A673 (cell line): ENCODE measurements at regions not wholly inside any gene's neighbourhood (a gene's known extent, or its start where the extent isn't known, plus 50 kb on each side); places are given as distances from the start of the nearest gene placed in this dataset.
"Not testable (repeated sequence)": the region's sequence is repeated elsewhere in the genome, so short reads cannot be mapped to it uniquely, and the experiment has no call there.

Source experiments
- BruUV-seq: library from RNA; stranded (reverse); fragments of 400-500 nt; replicated peaks from 2 replicates; lab custom pipeline; 2021; lab: Mats Ljungman, UMichigan
- CTCF ChIA-PET: fragments of 300-600 bp; sonication (Branson Sonifier 250); formaldehyde crosslinking; loops from one replicate; lab custom pipeline; 2022; ENCODE audit warnings: antibody characterized with exemption; lab: Charles Lee
- POLR2A ChIA-PET: fragments of 300-600 bp; sonication (Branson Sonifier 250); formaldehyde crosslinking; loops from one replicate; lab custom pipeline; 2022; ENCODE audit warnings: antibody characterized with exemption; ENCODE audit not compliant: low non-redundant PET; lab: Charles Lee
- DNase-seq: peaks from one replicate; pipeline ENCODE4 v3.0.0-alpha.2; 2015; ENCODE audit warnings: low spot score
- H3K27ac ChIP-seq: fragments of 200-600 bp; sonication (generic); 2 replicates; pipeline ENCODE4 v1.5.1; 2016; ENCODE audit warnings: mixed run types, low read depth, mild to moderate bottlenecking, mixed read lengths, antibody characterized with exemption, low read length; ENCODE audit not compliant: poor library complexity, severe bottlenecking
- H3K27me3 ChIP-seq: fragments of 200-600 bp; sonication (generic); replicated peaks from 2 replicates; pipeline ENCODE4 v1.6.1; 2017; ENCODE audit warnings: mixed run types, low read depth, mild to moderate bottlenecking, mixed read lengths, antibody characterized with exemption, low read length; ENCODE audit not compliant: insufficient read depth, poor library complexity
- H3K36me3 ChIP-seq: fragments of 200-600 bp; sonication (generic); 2 replicates; pipeline ENCODE4 v1.6.1; 2016; ENCODE audit warnings: mixed run types, mild to moderate bottlenecking, mixed read lengths, antibody characterized with exemption, low read length; ENCODE audit not compliant: insufficient read depth, poor library complexity, severe bottlenecking
- H3K4me1 ChIP-seq: fragments of 200-600 bp; sonication (generic); 2 replicates; pipeline ENCODE4 v1.6.1; 2017; ENCODE audit warnings: mixed run types, mild to moderate bottlenecking, mixed read lengths, antibody characterized with exemption, low read length; ENCODE audit not compliant: insufficient read depth, poor library complexity, severe bottlenecking
- H3K4me3 ChIP-seq: fragments of 200-600 bp; sonication (generic); 2 replicates; pipeline ENCODE4 v1.5.1; 2016; ENCODE audit warnings: low read depth, mixed run types, mild to moderate bottlenecking, mixed read lengths, low read length; ENCODE audit not compliant: poor library complexity, severe bottlenecking
- H3K9me3 ChIP-seq: fragments of 200-600 bp; sonication (generic); 2 replicates; pipeline ENCODE4 v1.6.1; 2016; ENCODE audit warnings: mixed run types, low read depth, mild to moderate bottlenecking, mixed read lengths, antibody characterized with exemption, low read length; ENCODE audit not compliant: poor library complexity, severe bottlenecking
- EZH2 ChIP-seq: fragments of 200-600 bp; sonication (generic); IDR thresholded peaks from 2 replicates; pipeline ENCODE4 v1.6.1; 2017; ENCODE audit warnings: borderline replicate concordance, low read depth, mild to moderate bottlenecking, mixed read lengths, antibody characterized with exemption, low read length; ENCODE audit not compliant: poor library complexity, severe bottlenecking
- intact Hi-C: fragments of 100-400 bp; cut with micrococcal nuclease; formaldehyde crosslinking; loops from one replicate; pipeline ENCODE4 v1.10.0; 2022; ENCODE audit not compliant: unreplicated experiment
- TF ChIP-seq, protein P1 (sequence below): fragments of 300-800, 200-600 bp; sonication (generic); conservative IDR thresholded peaks from 2 replicates; pipeline ENCODE4 v1.5.1; 2017; ENCODE audit warnings: low read depth, mild to moderate bottlenecking, antibody characterized with exemption, low read length, moderate library complexity, mixed read lengths

DNA sequence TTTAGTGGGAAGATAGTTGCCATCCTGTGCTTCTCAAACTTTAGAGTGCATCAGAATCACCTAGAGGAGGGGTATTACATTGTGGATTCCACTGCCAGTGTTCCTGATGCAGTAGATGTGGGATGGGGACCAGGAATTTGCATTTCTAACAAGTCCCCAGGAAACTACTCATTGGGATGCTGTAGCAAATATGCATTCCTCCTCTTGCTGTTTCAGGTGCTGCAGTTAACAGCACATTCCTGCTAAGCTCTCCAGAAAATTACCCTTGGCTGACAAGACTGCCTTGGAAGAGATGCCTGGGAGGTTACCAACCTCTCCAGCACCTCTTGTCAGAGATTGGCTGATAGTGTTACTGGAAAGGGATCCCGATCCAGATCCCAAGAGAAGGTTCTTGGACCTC lies 270.5 kb downstream of the OSTF1 start:
- DNase-seq, result no peak
- intact Hi-C loops, result no loop called here
- H3K4me1 ChIP-seq, result no peaks in the 10 kb centered on the region
- no peaks in the 10 kb centered on the region for H3K27me3 ChIP-seq
- BruUV-seq, result no TSS peak
- no peaks in the 10 kb centered on the region for H3K36me3 ChIP-seq
- no peak for TF ChIP-seq EZH2
- CTCF ChIA-PET, result no interaction called here
- no peak overlapping the region for H3K27ac ChIP-seq
- POLR2A ChIA-PET, result no interaction called here
- peaks cover 14% of the 10 kb centered on the region for H3K9me3 ChIP-seq
- H3K4me3 ChIP-seq, result no peak overlapping the region

DNA sequence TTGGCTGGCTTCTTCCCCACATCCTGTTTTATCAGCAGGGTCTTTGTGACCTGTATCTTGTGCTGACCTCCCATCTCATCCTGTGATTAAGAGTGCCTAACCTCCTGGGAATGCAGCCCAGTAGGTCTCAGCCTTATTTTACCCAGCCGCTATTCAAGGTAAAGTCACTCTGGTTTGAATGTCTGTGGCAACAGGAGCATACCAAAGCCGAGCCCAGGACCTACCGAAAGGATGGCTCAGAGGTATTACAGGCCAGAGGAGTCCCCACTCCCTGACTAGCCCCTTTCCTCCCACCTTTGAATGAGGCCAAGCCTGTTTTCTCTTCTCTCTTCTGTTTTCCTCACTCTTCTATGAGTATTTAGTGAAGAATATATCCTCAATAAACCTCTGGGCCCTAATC lies 271.3 kb downstream of the OSTF1 start:
- no peak overlapping the region for H3K4me3 ChIP-seq
- POLR2A ChIA-PET, result no interaction called here
- DNase-seq, result no peak
- TF ChIP-seq, protein P1, sequence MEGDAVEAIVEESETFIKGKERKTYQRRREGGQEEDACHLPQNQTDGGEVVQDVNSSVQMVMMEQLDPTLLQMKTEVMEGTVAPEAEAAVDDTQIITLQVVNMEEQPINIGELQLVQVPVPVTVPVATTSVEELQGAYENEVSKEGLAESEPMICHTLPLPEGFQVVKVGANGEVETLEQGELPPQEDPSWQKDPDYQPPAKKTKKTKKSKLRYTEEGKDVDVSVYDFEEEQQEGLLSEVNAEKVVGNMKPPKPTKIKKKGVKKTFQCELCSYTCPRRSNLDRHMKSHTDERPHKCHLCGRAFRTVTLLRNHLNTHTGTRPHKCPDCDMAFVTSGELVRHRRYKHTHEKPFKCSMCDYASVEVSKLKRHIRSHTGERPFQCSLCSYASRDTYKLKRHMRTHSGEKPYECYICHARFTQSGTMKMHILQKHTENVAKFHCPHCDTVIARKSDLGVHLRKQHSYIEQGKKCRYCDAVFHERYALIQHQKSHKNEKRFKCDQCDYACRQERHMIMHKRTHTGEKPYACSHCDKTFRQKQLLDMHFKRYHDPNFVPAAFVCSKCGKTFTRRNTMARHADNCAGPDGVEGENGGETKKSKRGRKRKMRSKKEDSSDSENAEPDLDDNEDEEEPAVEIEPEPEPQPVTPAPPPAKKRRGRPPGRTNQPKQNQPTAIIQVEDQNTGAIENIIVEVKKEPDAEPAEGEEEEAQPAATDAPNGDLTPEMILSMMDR, result no peak
- no peak for TF ChIP-seq EZH2
- peaks cover 14% of the 10 kb centered on the region for H3K9me3 ChIP-seq
- intact Hi-C loops, result no loop called here
- H3K4me1 ChIP-seq, result no peaks in the 10 kb centered on the region
- no TSS peak for BruUV-seq
- CTCF ChIA-PET, result no interaction called here
- H3K27ac ChIP-seq, result no peak overlapping the region
- H3K36me3 ChIP-seq, result no peaks in the 10 kb centered on the region
- H3K27me3 ChIP-seq, result no peaks in the 10 kb centered on the region

DNA sequence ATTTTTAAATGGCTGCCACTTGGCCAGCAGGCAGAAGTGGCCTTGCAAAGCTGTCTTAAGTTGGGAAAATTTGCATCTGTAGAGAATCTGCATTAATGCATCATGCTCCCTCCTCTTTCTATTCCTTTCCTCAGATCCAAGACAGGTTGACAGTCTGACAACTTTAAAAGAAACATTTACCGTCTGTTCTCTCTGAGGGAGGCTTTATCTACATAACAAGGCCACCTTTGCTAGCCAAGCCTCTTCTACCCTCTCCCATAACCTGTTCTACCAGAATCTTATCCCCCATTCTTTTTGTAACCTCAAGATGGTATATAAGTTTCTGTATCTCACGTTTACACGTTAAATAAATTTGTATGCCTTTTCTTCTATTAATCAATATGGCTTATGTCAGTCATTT lies 271.9 kb downstream of the OSTF1 start:
- CTCF ChIA-PET, result no interaction called here

DNA sequence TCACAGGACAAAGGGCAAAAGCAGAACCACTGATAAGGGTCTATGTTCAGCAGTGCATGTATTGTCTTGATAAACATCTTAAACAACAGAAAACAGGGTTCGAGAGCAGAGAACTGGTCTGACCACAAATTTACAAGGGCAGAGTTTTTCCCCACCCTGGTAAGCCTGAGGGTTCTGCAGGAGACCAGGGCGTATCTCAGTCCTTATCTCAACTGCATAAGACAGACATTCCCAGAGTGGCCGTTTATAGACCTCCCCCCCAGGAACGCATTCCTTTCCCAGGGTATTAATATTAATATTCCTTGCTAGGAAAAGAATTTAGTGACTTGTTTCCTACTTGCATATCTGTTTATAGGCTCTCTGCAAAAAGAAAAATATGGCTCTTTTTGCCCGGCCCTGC lies 274.1 kb downstream of the OSTF1 start:
- BruUV-seq, intact Hi-C loops, H3K4me3 ChIP-seq, H3K36me3 ChIP-seq, POLR2A ChIA-PET, H3K27me3 ChIP-seq, H3K27ac ChIP-seq, H3K4me1 ChIP-seq, CTCF ChIA-PET, DNase-seq: not testable (repeated sequence)
- peaks cover 14% of the 10 kb centered on the region for H3K9me3 ChIP-seq

More for the DNA sequence above, 271.9 kb downstream of the OSTF1 start:
- DNase-seq, result no peak
- H3K36me3 ChIP-seq, result no peaks in the 10 kb centered on the region
- H3K27ac ChIP-seq, result no peak overlapping the region
- no TSS peak for BruUV-seq
- no peaks in the 10 kb centered on the region for H3K4me1 ChIP-seq
- intact Hi-C loops, result no loop called here
- no peak for TF ChIP-seq EZH2
- TF ChIP-seq, protein P1, result no peak
- POLR2A ChIA-PET, result no interaction called here
- H3K9me3 ChIP-seq, result peaks cover 14% of the 10 kb centered on the region
- no peak overlapping the region for H3K4me3 ChIP-seq
- H3K27me3 ChIP-seq, result no peaks in the 10 kb centered on the region
